K562 (cell line): ENCODE measurements at regions not wholly inside any gene's neighbourhood (a gene's known extent, or its start where the extent isn't known, plus 50 kb on each side); places are given as distances from the start of the nearest gene placed in this dataset.

Experiments used
- ATAC-seq: fragments of 200-7000 bp; cut with Tn5 transposase; 3 replicates; pipeline ENCODE4 v1.9.1; 2020; ENCODE audit warnings: moderate library complexity
- BruUV-seq: library from RNA; stranded (reverse); fragments of 400-500 nt; replicated peaks from 2 replicates; lab custom pipeline; 2021; lab: Mats Ljungman, UMichigan
- CTCF ChIA-PET: fragments of 300-600 bp; formaldehyde crosslinking; extraction: SDS; loops from one replicate; lab custom pipeline; 2021; ENCODE audit warnings: low intra/inter-chr PET ratio; lab: Yijun Ruan, JAX
- POLR2A ChIA-PET: fragments of 300-600, 350-650 bp; sonication (Branson Sonifier 250); formaldehyde crosslinking; extraction: SDS; loops from one replicate; lab custom pipeline; 2021; ENCODE audit warnings: antibody characterized with exemption, inconsistent platforms; lab: Yijun Ruan, JAX
- DNase-seq, 4 experiments: peaks; one replicate each; pipeline versions ENCODE4 v3.0.0 to v3.0.0-alpha.2; 2011 to 2018; ENCODE audit warnings: low spot score in 3 of 4, mixed read lengths in 3 of 4; ENCODE audit errors: extremely low read depth in 1 of 4
- FAIRE-seq: peaks from 2 replicates; lab custom pipeline; 2011; peaks lifted over from hg19 to GRCh38; lab: Jason Lieb, UNC
- H2AFZ ChIP-seq: 2 replicates; pipeline ENCODE4 v1.6.0; 2011; ENCODE audit warnings: low read depth, low read length, control low read depth, inconsistent platforms
- H3K27ac ChIP-seq: fragments of 200-600 bp; 3 replicates; pipeline ENCODE4 v1.8.0; 2011; ENCODE audit warnings: low read depth, mild to moderate bottlenecking, control low read depth, inconsistent platforms, low read length, moderate library complexity, mixed read lengths; ENCODE audit errors: extremely low read depth
- H3K27me3 ChIP-seq, 2 experiments: fragments of 300-600 bp in 1 of 2; 2 replicates in 1 of 2; 3 replicates in 1 of 2; pipeline versions ENCODE4 v1.6.0 to v1.8.0; 2011; ENCODE audit warnings: inconsistent platforms in 2 of 2, low read length in 2 of 2, mild to moderate bottlenecking in 1 of 2, mixed read lengths in 1 of 2, moderate library complexity in 1 of 2; ENCODE audit not compliant: control insufficient read depth in 2 of 2, insufficient read depth in 2 of 2
- H3K36me3 ChIP-seq: fragments of 300-600 bp; 3 replicates; pipeline ENCODE4 v1.8.0; 2011; ENCODE audit warnings: mild to moderate bottlenecking, low read length, inconsistent platforms; ENCODE audit not compliant: control insufficient read depth, insufficient read depth
- H3K4me1 ChIP-seq, 2 experiments: fragments of 200-600 bp in 1 of 2; replicated peaks in 1 of 2; 2 replicates in 1 of 2; 3 replicates in 1 of 2; pipeline versions ENCODE4 v1.5.1 to v1.8.0; 2011; ENCODE audit warnings: inconsistent platforms in 2 of 2, low read length in 2 of 2, mild to moderate bottlenecking in 1 of 2, mixed read lengths in 1 of 2, moderate library complexity in 1 of 2; ENCODE audit not compliant: control insufficient read depth in 2 of 2, insufficient read depth in 2 of 2
- H3K4me2 ChIP-seq: 2 replicates; pipeline ENCODE4 v1.6.1; 2011; ENCODE audit warnings: low read length, control low read depth, inconsistent platforms, mixed read lengths; ENCODE audit not compliant: insufficient read depth
- H3K4me3 ChIP-seq: fragments of 200-600 bp; sonication (generic), shearing (Covaris generic); 2 replicates; pipeline ENCODE4 v1.5.1; 2016; ENCODE audit warnings: control low read depth, inconsistent platforms
- H3K79me2 ChIP-seq: fragments of 200-600 bp; 3 replicates; pipeline ENCODE4 v1.8.0; 2011; ENCODE audit warnings: low read length, inconsistent platforms; ENCODE audit not compliant: control insufficient read depth, insufficient read depth
- H3K9ac ChIP-seq, 2 experiments: 2 replicates each; pipeline versions ENCODE4 v1.6.0 to v1.6.1; 2011; ENCODE audit warnings: low read depth in 2 of 2, low read length in 2 of 2, control low read depth in 1 of 2, inconsistent platforms in 1 of 2, mild to moderate bottlenecking in 1 of 2, mixed read lengths in 1 of 2; ENCODE audit not compliant: insufficient read depth in 1 of 2
- H3K9me1 ChIP-seq: one replicate; pipeline ENCODE4 v1.6.0; 2011; ENCODE audit warnings: inconsistent platforms, mild to moderate bottlenecking, low read length, moderate library complexity; ENCODE audit not compliant: control insufficient read depth, insufficient read depth
- H3K9me3 ChIP-seq: replicated peaks from 2 replicates; pipeline ENCODE4 v1.5.1; 2011; ENCODE audit warnings: low read depth, low read length, inconsistent platforms; ENCODE audit not compliant: control insufficient read depth, insufficient read depth
- H4K20me1 ChIP-seq: replicated peaks from 2 replicates; pipeline ENCODE4 v1.6.1; 2011; ENCODE audit warnings: low read length, inconsistent platforms, mixed read lengths; ENCODE audit not compliant: control insufficient read depth, insufficient read depth
- BCL6 ChIP-seq: fragments of 250-450 bp; sonication (Bioruptor Pico); IDR thresholded peaks from 2 replicates; pipeline ENCODE4 v1.4.0; 2020
- HDAC8 ChIP-seq: fragments of 450-650 bp; IDR thresholded peaks from 2 replicates; pipeline ENCODE4 v1.6.1; 2016; ENCODE audit warnings: mild to moderate bottlenecking, missing genetic modification characterization, moderate library complexity, missing compliant biosample characterization
- KDM4B ChIP-seq, 2 experiments: fragments of 450-650 bp in 1 of 2; sonication (generic) in 1 of 2; IDR thresholded peaks; 2 replicates each; pipeline ENCODE4 v1.6.1; 2016 to 2017; ENCODE audit warnings: borderline replicate concordance in 2 of 2, antibody characterized with exemption in 1 of 2, low read depth in 1 of 2, mild to moderate bottlenecking in 1 of 2
- KDM5B ChIP-seq: fragments of 200-600 bp; sonication (generic); IDR thresholded peaks from 2 replicates; pipeline ENCODE4 v1.6.1; 2012; ENCODE audit warnings: low read depth, mild to moderate bottlenecking, moderate library complexity, low read length, control low read depth, inconsistent platforms; ENCODE audit not compliant: insufficient replicate concordance
- KLF10 ChIP-seq: fragments of 250-450 bp; sonication (Bioruptor Pico); IDR thresholded peaks from 2 replicates; pipeline ENCODE4 v1.6.1; 2021; ENCODE audit warnings: matching md5 sums
- MAFF ChIP-seq: IDR thresholded peaks from 2 replicates; pipeline ENCODE4 v1.6.1; 2012; ENCODE audit warnings: low read length, improper control_type of control experiment
- PPARD ChIP-seq: fragments of 250-450 bp; sonication (Bioruptor Pico); IDR thresholded peaks from 2 replicates; pipeline ENCODE4 v1.8.0; 2022; ENCODE audit warnings: inconsistent platforms, mild to moderate bottlenecking, moderate library complexity
- PRMT5 ChIP-seq: sonication (generic); formaldehyde crosslinking; IDR thresholded peaks from 2 replicates; pipeline ENCODE4 v1.5.0; 2020; ENCODE audit warnings: missing genetic modification reagents
- TBP ChIP-seq: optimal IDR thresholded peaks from 2 replicates; pipeline ENCODE3; 2011; ENCODE audit warnings: low read depth, low read length, improper control_type of control experiment
- XRCC4 ChIP-seq: IDR thresholded peaks from one replicate; pipeline ENCODE4 v1.6.1; 2011; ENCODE audit not compliant: insufficient read depth, insufficient read length; ENCODE audit errors: extremely low read depth
- ZNF3 ChIP-seq: fragments of 250-450 bp; sonication (Bioruptor Pico); IDR thresholded peaks from 2 replicates; pipeline ENCODE4 v1.5.0; 2021; ENCODE audit warnings: mild to moderate bottlenecking, moderate library complexity
- ZNF668 ChIP-seq: fragments of 250-450 bp; sonication (Bioruptor Pico); IDR thresholded peaks from 2 replicates; pipeline ENCODE4 v1.8.0; 2022; ENCODE audit warnings: mild to moderate bottlenecking, inconsistent platforms
- WGBS: fragments of 100-300 bp; shearing (Covaris generic); methylation state at CpG from one replicate; pipeline ENCODE4 v1.1.6; 2016; ENCODE audit warnings: low coverage, mixed read lengths; ENCODE audit not compliant: insufficient coverage; ENCODE audit errors: missing lambda C conversion rate; 5-methylcytosine and 5-hydroxymethylcytosine counted together
- in situ Hi-C: fragments of 300-500 bp; cut with MboI; formaldehyde crosslinking; loops from 4 replicates; pipeline ENCODE4 v1.15.0; 2018; ENCODE audit warnings: inconsistent platforms, mixed read lengths
- intact Hi-C: fragments of 100-400 bp; cut with micrococcal nuclease; formaldehyde crosslinking; loops from 2 replicates; pipeline ENCODE4 v1.14.2; 2022
- TF ChIP-seq, protein P1 (sequence below): sonication (generic); formaldehyde crosslinking; IDR thresholded peaks from 2 replicates; pipeline ENCODE4 v1.8.0; 2022; ENCODE audit warnings: missing genetic modification reagents, mild to moderate bottlenecking, borderline replicate concordance
- TF ChIP-seq, protein P2 (sequence below): fragments of 450-650 bp; formaldehyde crosslinking; IDR thresholded peaks from 2 replicates; pipeline ENCODE4 v1.4.0; 2020; ENCODE audit warnings: mild to moderate bottlenecking, moderate library complexity
- TF ChIP-seq, protein P3 (sequence below): sonication (generic); formaldehyde crosslinking; IDR thresholded peaks from 2 replicates; pipeline ENCODE4 v1.8.1; 2023; ENCODE audit warnings: missing genetic modification reagents, mild to moderate bottlenecking, borderline replicate concordance

DNA sequence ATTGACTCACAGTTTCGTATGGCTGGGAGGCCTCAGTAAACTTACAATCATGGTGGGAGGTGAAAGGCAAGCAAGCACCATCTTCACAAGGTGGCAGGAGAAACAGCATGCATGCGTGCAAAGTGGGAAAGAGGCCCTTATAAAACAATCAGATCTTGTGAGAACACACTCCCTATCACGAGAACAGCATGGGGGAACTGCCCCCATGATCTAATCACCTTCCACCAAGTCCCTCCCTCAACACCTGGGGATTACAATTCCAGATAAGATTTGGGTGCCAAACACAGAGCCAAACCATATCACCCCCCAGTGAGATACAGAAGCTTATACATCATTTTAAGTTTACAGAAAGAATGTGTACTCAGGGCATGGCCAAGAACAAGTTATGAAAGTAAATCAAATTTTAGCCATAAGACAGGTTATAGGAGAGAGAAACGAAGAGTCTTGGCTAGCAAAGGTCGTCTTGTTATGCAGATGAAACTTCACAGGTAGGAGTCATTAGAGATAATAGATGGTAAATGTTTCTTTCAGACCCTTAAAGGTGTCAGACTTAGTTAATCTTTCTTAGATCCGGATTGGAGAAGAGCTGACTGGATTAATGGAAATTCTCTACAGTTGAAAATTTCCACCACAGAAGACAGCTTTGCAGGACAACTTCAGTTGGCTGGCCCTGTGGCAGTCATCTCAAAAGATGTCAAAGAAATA, 79.8 kb upstream of the SEL1L start:
- in situ Hi-C loops, result no loop called here
- Histone ChIP-seq H3K36me3 (no peaks in the 10 kb centered on the region), H3K9ac (no peak overlapping the region), H3K9me3 (no peaks in the 10 kb centered on the region), H3K79me2 (no peaks in the 10 kb centered on the region), H3K4me1 (no peaks in the 10 kb centered on the region), H4K20me1 (no peaks in the 10 kb centered on the region)
- intact Hi-C loops, result no loop called here
- FAIRE-seq (no peak), ATAC-seq (no peak)
- POLR2A ChIA-PET, result no interaction called here
- WGBS, result 2% methylated on average over 6 of the region's 6 CpGs
- TF ChIP-seq PPARD (no peak), KDM5B (no peak), BCL6 (CRISPR knock-in tag) (no peak), ZNF3 (CRISPR knock-in tag) (no peak), KDM4B (IDR thresholded peaks at IDR 0.05; ENCODE audit: borderline replicate concordance in 2 of 2, low read depth in 1 of 2) (no peak), TBP (no peak), HDAC8 (no peak), PRMT5 (CRISPR knock-in tag) (no peak), KLF10 (no peak), ZNF668 (no peak), MAFF (no peak), XRCC4 (no peak)
- TF ChIP-seq, protein P1, sequence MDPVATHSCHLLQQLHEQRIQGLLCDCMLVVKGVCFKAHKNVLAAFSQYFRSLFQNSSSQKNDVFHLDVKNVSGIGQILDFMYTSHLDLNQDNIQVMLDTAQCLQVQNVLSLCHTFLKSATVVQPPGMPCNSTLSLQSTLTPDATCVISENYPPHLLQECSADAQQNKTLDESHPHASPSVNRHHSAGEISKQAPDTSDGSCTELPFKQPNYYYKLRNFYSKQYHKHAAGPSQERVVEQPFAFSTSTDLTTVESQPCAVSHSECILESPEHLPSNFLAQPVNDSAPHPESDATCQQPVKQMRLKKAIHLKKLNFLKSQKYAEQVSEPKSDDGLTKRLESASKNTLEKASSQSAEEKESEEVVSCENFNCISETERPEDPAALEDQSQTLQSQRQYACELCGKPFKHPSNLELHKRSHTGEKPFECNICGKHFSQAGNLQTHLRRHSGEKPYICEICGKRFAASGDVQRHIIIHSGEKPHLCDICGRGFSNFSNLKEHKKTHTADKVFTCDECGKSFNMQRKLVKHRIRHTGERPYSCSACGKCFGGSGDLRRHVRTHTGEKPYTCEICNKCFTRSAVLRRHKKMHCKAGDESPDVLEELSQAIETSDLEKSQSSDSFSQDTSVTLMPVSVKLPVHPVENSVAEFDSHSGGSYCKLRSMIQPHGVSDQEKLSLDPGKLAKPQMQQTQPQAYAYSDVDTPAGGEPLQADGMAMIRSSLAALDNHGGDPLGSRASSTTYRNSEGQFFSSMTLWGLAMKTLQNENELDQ (CRISPR knock-in tag), result no peak
- TF ChIP-seq, protein P2, sequence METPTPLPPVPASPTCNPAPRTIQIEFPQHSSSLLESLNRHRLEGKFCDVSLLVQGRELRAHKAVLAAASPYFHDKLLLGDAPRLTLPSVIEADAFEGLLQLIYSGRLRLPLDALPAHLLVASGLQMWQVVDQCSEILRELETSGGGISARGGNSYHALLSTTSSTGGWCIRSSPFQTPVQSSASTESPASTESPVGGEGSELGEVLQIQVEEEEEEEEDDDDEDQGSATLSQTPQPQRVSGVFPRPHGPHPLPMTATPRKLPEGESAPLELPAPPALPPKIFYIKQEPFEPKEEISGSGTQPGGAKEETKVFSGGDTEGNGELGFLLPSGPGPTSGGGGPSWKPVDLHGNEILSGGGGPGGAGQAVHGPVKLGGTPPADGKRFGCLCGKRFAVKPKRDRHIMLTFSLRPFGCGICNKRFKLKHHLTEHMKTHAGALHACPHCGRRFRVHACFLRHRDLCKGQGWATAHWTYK (CRISPR knock-in tag), result no peak
- TF ChIP-seq, protein P3, sequence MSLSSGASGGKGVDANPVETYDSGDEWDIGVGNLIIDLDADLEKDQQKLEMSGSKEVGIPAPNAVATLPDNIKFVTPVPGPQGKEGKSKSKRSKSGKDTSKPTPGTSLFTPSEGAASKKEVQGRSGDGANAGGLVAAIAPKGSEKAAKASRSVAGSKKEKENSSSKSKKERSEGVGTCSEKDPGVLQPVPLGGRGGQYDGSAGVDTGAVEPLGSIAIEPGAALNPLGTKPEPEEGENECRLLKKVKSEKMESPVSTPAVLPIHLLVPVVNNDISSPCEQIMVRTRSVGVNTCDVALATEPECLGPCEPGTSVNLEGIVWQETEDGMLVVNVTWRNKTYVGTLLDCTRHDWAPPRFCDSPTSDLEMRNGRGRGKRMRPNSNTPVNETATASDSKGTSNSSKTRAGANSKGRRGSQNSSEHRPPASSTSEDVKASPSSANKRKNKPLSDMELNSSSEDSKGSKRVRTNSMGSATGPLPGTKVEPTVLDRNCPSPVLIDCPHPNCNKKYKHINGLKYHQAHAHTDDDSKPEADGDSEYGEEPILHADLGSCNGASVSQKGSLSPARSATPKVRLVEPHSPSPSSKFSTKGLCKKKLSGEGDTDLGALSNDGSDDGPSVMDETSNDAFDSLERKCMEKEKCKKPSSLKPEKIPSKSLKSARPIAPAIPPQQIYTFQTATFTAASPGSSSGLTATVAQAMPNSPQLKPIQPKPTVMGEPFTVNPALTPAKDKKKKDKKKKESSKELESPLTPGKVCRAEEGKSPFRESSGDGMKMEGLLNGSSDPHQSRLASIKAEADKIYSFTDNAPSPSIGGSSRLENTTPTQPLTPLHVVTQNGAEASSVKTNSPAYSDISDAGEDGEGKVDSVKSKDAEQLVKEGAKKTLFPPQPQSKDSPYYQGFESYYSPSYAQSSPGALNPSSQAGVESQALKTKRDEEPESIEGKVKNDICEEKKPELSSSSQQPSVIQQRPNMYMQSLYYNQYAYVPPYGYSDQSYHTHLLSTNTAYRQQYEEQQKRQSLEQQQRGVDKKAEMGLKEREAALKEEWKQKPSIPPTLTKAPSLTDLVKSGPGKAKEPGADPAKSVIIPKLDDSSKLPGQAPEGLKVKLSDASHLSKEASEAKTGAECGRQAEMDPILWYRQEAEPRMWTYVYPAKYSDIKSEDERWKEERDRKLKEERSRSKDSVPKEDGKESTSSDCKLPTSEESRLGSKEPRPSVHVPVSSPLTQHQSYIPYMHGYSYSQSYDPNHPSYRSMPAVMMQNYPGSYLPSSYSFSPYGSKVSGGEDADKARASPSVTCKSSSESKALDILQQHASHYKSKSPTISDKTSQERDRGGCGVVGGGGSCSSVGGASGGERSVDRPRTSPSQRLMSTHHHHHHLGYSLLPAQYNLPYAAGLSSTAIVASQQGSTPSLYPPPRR (CRISPR knock-in tag), result no peak
- TF ChIP-seq, all 486 proteins: peak for 0
- H3K9me1 ChIP-seq, result no peaks in the 10 kb centered on the region
- H2AFZ ChIP-seq, result no peak overlapping the region
- no peak overlapping the region for H3K4me3 ChIP-seq
- no peaks in the 10 kb centered on the region for H3K27me3 ChIP-seq
- DNase-seq, result no peak
- CTCF ChIA-PET, result no interaction called here
- BruUV-seq, result no TSS peak
- H3K4me2 ChIP-seq, result no peak overlapping the region
- H3K27ac ChIP-seq, result no peak overlapping the region
